Skin epidermis (tissue), 12 donors: ENCODE measurements at regions not wholly inside any gene's neighbourhood (a gene's known extent, or its start where the extent isn't known, plus 50 kb on each side); places are given as distances from the start of the nearest gene placed in this dataset.

Source experiments
- H3K27ac ChIP-seq, 21 experiments: fragments of 200-600 bp; sonication (generic) in 11 of 21; one replicate each; pipeline ENCODE4 v1.5.0; 2020; ENCODE audit warnings: mild to moderate bottlenecking in 3 of 21, inconsistent platforms in 2 of 21, moderate library complexity in 2 of 21
- H3K4me3 ChIP-seq, 7 experiments: fragments of 200-600 bp; sonication (generic) in 2 of 7; one replicate each; pipeline ENCODE4 v1.5.0; 2020; ENCODE audit warnings: inconsistent platforms in 2 of 7, mild to moderate bottlenecking in 2 of 7, moderate library complexity in 1 of 7

- H3K27ac ChIP-seq: no peak overlapping the region
- no peak overlapping the region for H3K4me3 ChIP-seq
Measured at GRCh38 chr13:83378908-83379307, 503.4 kb downstream of the SLITRK1 start.

GRCh38 chr13:83377491-83377890 lies 504.8 kb downstream of the SLITRK1 start:
- no peak overlapping the region for H3K4me3 ChIP-seq
- no peak overlapping the region for H3K27ac ChIP-seq

GRCh38 chr13:83372786-83373185 lies 509.5 kb downstream of the SLITRK1 start:
- H3K27ac ChIP-seq: no peak overlapping the region

GRCh38 chr13:83365723-83366122 lies 516.6 kb downstream of the SLITRK1 start:
- Histone ChIP-seq H3K4me3 (no peak overlapping the region), H3K27ac (no peak overlapping the region)

More at GRCh38 chr13:83372786-83373185, 509.5 kb downstream of the SLITRK1 start:
- no peak overlapping the region for H3K4me3 ChIP-seq

GRCh38 chr13:83355041-83355440 lies 527.2 kb downstream of the SLITRK1 start:
- H3K27ac ChIP-seq: no peak overlapping the region
- no peak overlapping the region for H3K4me3 ChIP-seq

- Histone ChIP-seq H3K27ac (no peak overlapping the region), H3K4me3 (no peak overlapping the region)
Measured at GRCh38 chr13:83352391-83352790, 529.9 kb downstream of the SLITRK1 start.

DNA sequence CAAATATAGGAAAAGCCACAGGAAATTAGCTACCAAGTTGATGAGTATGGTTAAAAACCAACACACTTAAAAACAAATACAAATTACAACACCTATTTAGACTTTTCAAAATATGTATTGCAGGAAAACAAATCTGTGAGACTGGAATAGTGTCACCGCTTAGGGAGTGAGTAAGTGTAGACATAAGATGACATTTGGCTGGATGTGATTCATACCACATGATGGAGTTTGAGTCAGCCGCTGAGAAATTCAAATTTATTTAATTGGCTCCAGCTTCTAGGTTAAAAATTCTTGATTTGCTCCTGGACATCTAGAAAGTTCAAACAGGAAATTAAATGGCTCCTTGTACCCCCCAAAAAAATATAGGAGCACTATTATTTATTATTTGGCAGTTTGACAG lies 531.7 kb downstream of the SLITRK1 start:
- Histone ChIP-seq H3K4me3 (no peak overlapping the region), H3K27ac (no peak overlapping the region)

DNA sequence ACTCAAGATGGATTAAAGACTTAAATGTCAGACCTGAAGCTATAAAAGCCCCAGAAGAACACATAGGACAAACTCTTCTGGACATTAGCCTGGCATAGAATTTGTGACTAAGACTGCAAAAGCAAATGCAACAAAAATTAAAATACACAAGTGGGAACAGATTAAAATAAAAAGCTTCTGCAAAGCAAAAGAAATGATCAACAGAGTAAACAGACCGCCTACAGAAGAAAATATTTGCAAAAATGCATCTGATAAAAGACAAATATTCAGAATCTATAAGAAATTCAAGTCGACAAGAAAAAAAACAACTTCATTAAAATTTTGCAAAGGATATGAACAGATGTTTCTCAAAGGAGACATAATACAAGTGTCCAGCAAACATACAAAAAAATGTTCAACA lies 537.8 kb downstream of the SLITRK1 start:
- H3K4me3 ChIP-seq: no peak overlapping the region
- H3K27ac ChIP-seq: no peak overlapping the region

- H3K27ac ChIP-seq: no peak overlapping the region
- no peak overlapping the region for H3K4me3 ChIP-seq
Measured at GRCh38 chr13:83340170-83340569, 542.1 kb downstream of the SLITRK1 start.

GRCh38 chr13:83333614-83334388 lies 548.5 kb downstream of the SLITRK1 start:
- no peak overlapping the region for H3K4me3 ChIP-seq
- no peak overlapping the region for H3K27ac ChIP-seq

DNA sequence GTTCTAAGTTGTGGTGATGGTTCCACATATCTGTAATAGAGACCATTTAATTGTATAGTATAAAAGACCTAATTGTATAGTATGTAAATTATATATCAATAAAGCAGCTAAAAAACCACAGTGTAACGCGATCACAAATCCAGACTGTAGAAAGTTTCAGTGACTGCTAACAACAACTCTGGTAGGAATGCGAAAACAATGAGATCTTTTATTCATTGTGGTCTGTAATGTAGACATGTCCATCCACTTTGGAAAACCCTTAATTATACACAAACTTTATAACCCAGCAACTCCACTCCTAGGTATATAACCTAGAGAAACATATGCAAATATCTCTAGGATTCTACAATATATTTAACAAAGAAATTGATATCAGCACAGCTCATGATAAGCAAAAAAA lies 549.5 kb downstream of the SLITRK1 start:
- H3K27ac ChIP-seq: no peak overlapping the region

GRCh38 chr13:83327091-83327490 lies 555.2 kb downstream of the SLITRK1 start:
- H3K27ac ChIP-seq: no peak overlapping the region
- H3K4me3 ChIP-seq: no peak overlapping the region

More for the DNA sequence above, 549.5 kb downstream of the SLITRK1 start:
- no peak overlapping the region for H3K4me3 ChIP-seq

DNA sequence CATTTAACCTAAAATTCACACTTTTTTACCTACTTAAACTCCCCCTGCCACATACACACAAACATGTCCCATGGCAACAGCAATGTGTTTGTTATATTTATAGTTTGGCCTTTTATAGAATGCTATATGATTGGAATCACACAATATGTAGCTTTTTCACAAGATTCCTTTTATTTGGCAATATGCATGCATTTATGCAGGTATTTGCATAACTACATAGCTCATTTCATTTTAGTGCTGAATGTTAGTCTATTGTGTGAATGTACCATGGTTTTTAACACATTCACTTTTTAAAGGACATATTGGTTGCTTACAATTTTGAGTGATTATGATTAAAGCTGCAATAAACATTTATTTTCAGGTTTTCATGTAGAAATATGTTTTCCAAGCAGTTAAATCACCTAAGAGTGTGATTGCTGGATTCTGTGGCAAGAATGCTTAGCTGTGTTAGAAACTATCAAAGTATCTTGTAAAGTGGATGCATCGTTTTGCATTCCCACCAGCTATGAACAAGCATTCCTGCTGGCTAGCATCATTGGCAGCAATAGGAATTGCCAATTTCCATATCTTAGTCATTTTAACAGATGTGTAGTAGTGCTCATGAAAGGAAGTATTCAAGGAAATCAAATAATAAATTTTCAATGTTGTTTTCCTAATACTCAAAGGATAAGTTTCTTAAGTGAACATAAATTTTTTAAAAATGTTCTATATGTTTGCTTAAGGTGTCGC lies 557.0 kb downstream of the SLITRK1 start:
- H3K27ac ChIP-seq: no peak overlapping the region
- H3K4me3 ChIP-seq: no peak overlapping the region

DNA sequence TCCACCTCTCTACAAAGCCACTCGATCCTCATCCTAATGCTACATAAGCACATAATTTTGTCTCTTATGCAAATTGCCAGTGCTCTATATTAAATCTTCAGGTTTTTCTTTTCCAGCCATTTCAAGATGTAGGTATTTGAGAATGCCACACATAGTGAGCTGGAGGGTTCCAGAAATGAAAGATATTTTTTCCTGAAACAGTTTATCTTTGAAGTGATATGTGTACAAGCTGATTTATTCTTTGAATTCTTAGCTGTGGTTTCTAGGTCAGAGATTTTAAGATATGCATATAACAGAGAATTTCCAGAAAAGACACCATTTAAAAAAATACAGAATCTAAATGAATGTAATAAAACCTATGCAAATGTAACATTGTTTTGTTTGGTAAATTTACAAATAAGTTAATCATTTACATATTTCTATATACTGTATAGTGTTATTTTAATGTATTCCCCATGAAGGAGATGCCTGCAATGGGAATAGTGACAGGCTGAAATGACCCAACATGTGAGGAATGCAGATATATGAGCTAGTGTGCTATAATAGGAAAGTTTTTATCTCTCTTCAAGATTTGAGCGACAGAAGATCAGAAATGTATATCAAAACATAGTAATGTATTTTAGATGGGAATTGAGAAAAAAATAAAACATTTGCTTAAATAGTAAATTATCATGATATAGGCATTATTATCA lies 570.2 kb downstream of the SLITRK1 start:
- no peak overlapping the region for H3K27ac ChIP-seq
- no peak overlapping the region for H3K4me3 ChIP-seq

- no peak overlapping the region for H3K27ac ChIP-seq
- H3K4me3 ChIP-seq: no peak overlapping the region
Measured at GRCh38 chr13:83298617-83299016, 583.7 kb downstream of the SLITRK1 start.

- Histone ChIP-seq H3K4me3 (no peak overlapping the region), H3K27ac (no peak overlapping the region)
Measured at GRCh38 chr13:83297586-83298290, 584.5 kb downstream of the SLITRK1 start.

DNA sequence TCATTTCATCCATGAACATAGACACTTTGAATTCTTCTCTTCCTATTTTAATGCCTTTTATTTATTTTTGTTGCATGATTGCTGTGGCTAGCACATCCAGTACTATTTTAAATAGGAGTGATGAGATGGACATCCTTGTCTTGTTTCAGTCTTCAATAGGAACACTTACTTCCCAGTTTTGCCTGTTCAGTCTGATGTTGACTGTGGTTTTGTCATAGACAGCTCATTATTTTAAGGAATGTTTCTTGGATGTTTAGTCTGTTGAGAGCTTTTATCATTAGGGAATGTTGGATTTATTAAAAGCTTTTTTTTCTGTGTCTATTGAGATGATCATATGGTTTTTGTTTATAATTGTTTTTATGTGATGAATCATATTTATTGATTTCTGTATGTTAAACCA lies 586.6 kb downstream of the SLITRK1 start:
- H3K4me3 ChIP-seq: no peak overlapping the region

DNA sequence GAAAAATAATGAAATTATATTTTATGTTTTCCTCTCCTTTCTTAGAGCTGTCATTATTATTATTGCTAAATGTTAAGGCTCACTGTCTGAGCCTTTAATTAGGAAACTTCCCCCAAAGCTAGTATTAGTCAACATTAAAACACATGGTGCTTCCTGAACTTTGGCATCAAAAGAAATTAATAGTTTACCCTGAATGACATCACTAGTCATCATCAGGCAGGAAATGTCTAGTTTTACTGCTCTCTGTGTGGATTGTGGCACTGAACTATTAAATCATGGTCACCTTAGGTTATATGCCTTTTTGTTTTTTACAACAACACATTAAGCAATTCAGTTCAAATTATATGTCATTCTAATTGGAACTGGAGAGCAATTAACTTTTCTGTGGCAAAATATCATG lies 595.5 kb downstream of the SLITRK1 start:
- H3K4me3 ChIP-seq: no peak overlapping the region
- no peak overlapping the region for H3K27ac ChIP-seq

More for the DNA sequence above, 586.6 kb downstream of the SLITRK1 start:
- no peak overlapping the region for H3K27ac ChIP-seq

GRCh38 chr13:83281654-83282053 lies 600.6 kb downstream of the SLITRK1 start:
- H3K4me3 ChIP-seq: no peak overlapping the region
- H3K27ac ChIP-seq: peak overlapping the region in 1 of 21 experiments; percentile 45

GRCh38 chr13:83274679-83275078 lies 607.6 kb downstream of the SLITRK1 start:
- no peak overlapping the region for H3K27ac ChIP-seq
- no peak overlapping the region for H3K4me3 ChIP-seq
